HTR-8/SVneo (cell line): ENCODE measurements at regions not wholly inside any gene's neighbourhood (a gene's known extent, or its start where the extent isn't known, plus 50 kb on each side); places are given as distances from the start of the nearest gene placed in this dataset.

Source experiments
- DNase-seq: peaks from one replicate; pipeline ENCODE4 v3.0.0; 2011; ENCODE audit warnings: low spot score, mixed read lengths; ENCODE audit not compliant: insufficient read length
- FAIRE-seq: peaks from 2 replicates; lab custom pipeline; 2011; peaks lifted over from hg19 to GRCh38; lab: Jason Lieb, UNC

- FAIRE-seq, result no peak
- DNase-seq, result no peak
These were observed 345.3 kb upstream of the ADGRL2 start for GRCh38 chr1:81455481-81455880.

DNA sequence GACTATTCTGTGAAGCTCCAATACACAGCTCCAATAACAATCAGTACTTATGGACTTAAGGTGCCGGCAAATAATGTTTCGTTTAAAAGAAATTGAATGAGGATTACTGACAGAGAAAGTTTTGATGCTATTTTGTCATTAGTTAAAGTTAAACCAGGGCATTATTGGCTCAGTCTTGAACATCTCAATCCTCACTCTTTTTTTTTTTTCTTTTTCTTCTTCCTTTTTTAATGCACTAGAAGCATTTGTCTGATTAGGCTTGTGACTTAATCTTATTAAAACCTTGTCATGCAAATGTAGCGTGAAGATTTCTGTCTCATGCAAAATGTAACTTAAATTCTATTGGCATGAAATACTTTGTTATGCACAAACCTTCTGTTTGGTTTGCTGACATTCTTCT is 346.8 kb upstream of the ADGRL2 start:
- no peak for DNase-seq
- no peak for FAIRE-seq

- DNase-seq (no peak), FAIRE-seq (no peak)
These were observed 347.4 kb upstream of the ADGRL2 start for GRCh38 chr1:81453367-81453703.

DNA sequence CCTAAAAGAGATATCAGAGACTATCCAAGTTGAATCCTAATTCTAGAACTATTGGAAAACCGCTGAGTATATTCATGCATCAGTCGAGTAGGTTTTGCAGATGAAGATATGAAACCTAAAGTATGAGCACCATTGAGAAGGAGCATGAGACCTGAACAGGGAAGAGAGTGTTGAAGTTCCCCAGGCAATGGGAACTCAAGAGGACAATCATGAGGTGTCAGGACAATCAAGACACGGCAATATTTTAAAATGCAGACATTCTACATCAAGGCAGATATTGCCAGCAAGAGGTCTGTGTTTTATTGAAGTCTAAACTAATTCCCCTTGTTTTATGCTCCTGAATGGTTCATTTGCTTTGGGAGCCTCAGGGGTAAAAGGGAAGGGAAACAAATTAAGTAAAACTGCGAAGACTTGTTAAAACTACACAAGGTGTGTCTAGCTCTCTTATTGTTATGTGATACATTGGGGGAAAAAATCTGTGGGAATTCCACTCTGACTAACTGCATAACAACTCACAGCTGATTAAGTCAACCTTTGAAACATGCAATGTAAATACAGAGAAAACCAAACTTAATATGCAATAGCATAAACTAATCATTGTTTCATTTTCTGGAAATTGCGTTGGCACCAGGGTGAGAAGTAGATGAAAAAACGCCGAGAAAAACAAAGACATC is 347.9 kb upstream of the ADGRL2 start:
- FAIRE-seq (no peak), DNase-seq (no peak)

DNA sequence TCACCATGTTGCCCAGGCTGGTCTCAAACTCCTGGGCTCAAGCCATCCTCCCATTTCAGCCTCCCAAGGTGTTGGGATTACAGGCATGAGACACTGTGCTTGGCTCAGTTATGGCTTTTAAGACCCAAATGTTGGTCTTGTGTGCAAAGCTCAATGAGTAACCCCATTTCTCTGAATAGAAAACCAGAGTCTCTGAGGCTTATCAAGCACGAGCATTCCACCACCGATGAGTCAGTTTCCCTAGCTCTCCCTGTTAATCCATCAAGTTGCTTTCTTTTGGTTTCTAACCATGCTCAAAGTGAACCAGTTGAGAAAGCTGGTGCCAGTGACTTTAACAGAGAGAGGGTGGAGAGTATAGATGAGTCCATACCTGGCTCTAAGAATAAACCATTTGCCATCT is 350.9 kb upstream of the ADGRL2 start:
- FAIRE-seq (no peak), DNase-seq (no peak)

GRCh38 chr1:81446000-81446669 is 354.6 kb upstream of the ADGRL2 start:
- no peak for FAIRE-seq
- no peak for DNase-seq

DNA sequence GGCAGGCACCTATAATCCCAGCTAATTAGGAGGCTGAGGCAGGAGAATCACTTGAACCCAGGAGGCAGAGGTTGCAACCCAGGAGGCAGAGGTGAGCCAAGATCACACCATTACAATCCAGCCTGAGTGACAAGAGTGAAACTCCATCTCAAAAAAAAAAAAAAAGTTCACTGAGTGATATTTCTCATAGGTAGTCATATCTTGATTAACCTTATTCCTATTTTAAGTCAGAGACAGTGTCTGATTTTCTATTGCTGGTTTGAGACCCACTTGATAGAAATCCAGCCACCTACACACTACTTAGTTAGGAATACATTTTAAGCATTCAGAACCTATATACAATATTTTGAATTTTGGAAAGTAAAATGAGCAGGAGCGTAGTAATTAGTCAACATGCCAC is 357.4 kb upstream of the ADGRL2 start:
- no peak for FAIRE-seq
- no peak for DNase-seq

DNA sequence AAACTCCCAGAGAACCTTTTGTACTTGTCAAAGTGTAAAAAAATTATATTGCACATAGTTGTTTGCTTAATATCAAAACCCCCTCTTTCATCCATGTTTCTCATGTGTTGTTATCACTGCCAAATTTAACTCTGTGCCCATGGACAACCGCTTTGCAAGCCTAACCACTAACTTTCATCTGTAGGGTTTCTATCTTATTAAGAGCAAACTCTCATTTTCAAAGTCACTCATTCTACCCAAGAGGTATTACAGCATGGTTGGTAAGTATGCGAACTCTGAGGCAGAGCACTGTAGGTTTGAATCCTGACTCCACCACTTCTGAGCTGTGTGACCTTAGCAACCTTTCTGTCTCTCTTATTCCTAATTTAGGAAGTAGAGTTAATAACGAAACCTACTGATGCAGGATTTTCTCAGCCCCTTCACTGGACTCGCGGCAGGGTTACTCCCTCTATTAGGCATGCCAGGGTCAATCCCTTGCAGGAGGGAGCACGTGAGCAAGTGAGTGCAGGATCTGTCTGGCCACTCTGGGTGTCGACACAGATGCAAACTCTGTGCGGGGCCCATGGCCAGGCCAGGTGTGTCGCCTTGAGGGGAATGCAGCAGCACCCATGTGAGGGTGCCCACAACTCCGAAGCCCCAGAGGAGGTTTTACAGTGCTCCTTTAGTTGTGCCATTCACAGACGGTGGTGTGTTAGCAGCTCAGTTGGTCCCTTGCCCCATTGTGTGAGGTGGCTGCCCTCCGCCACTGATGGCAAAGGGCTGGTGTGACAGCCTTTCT is 361.5 kb upstream of the ADGRL2 start:
- no peak for DNase-seq
- FAIRE-seq, result no peak

- DNase-seq (no peak), FAIRE-seq (no peak)
These were observed 363.1 kb upstream of the ADGRL2 start for GRCh38 chr1:81437649-81438048.

- no peak for DNase-seq
- no peak for FAIRE-seq
These were observed 363.5 kb upstream of the ADGRL2 start for GRCh38 chr1:81437213-81437612.

- FAIRE-seq, result no peak
- no peak for DNase-seq
These were observed 365.6 kb upstream of the ADGRL2 start for GRCh38 chr1:81435175-81435574.

DNA sequence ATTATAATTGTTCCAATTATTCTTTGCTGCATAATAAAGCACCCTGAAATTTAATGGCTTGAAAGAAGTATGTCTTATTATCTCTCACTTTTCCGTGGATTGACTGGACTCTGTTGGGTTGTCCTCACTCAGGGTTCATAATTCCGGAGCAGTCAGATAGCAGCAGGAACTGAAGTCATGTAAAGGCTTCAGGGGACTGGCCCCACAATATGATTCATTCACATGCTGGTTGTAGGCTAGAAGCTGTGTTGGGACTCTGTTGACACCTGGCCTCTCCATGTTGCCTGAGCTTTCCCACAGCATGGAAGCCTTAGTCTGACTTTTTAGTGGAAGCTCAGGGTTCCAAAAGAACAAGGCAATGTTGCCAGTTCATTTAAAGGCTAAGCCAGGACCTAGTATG is 367.1 kb upstream of the ADGRL2 start:
- FAIRE-seq, result no peak
- no peak for DNase-seq

- DNase-seq (no peak), FAIRE-seq (no peak)
These were observed 368.1 kb upstream of the ADGRL2 start for GRCh38 chr1:81432654-81433109.

DNA sequence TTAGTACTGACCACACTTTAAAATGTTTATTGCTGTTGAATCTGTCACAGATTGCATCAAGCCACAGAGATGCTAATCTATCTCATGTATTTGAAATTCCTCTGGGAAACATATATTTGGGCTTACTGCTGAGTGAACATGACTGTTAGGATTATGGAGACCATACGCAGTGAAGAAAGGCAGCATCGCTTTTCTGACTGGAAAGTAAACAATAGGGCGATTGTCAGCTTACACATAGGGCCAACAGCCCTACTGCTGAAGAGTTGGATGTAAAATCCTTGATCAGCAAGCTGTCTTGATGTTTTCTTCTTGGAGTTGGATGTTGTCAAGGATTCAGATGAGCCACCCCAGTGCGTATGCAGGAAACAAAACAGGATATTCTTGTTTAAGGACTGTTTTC is 368.7 kb upstream of the ADGRL2 start:
- FAIRE-seq (no peak), DNase-seq (no peak)

GRCh38 chr1:81431624-81432000 is 369.1 kb upstream of the ADGRL2 start:
- no peak for FAIRE-seq

GRCh38 chr1:81430955-81431623 is 369.6 kb upstream of the ADGRL2 start:
- DNase-seq (no peak), FAIRE-seq (no peak)

More at GRCh38 chr1:81431624-81432000, 369.1 kb upstream of the ADGRL2 start:
- no peak for DNase-seq

- DNase-seq (no peak), FAIRE-seq (no peak)
These were observed 370.3 kb upstream of the ADGRL2 start for GRCh38 chr1:81430236-81430938.

DNA sequence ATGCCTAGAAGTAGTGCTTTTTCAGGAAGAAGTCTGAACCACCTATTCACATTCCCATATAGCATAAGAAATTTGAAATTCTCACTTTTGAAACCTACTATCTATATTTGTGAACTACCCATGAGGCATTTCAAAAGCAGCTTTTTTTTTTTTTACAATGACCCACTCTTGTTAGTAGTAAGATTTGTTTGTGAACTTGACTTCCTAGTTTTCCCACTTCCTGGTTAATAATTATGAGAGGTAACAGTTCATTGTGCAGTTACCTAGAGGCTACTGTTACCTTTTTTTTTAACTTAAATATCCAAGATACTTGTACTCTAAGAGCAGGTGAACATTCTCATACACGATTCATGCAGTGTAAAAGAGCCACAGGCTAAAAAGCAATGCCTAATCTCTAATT is 371.7 kb upstream of the ADGRL2 start:
- DNase-seq (no peak), FAIRE-seq (no peak)

- FAIRE-seq, result no peak
- no peak for DNase-seq
These were observed 375.9 kb upstream of the ADGRL2 start for GRCh38 chr1:81424816-81425215.

DNA sequence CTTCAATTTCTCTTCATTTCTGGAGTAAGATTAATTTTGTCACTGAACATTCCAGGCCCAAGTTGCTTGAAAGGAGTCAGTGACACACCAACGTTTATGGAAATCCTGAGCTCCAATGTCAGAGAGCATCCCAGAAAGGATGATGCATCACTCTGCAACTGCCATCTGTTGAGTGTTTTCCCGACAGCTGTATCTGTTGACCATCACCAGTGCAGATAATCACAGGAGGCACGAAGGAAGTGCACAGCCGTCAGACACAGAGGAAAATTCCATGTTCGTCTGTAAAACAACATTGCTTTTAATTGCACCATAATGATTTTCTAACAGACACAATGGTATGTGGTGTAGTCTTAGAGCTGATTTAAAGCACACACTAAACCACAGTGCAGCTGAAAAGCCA is 376.7 kb upstream of the ADGRL2 start:
- FAIRE-seq (no peak), DNase-seq (no peak)
